ENCODE measurements at regions not wholly inside any gene's neighbourhood (a gene's known extent, or its start where the extent isn't known, plus 50 kb on each side); places are given as distances from the start of the nearest gene placed in this dataset.

DNA sequence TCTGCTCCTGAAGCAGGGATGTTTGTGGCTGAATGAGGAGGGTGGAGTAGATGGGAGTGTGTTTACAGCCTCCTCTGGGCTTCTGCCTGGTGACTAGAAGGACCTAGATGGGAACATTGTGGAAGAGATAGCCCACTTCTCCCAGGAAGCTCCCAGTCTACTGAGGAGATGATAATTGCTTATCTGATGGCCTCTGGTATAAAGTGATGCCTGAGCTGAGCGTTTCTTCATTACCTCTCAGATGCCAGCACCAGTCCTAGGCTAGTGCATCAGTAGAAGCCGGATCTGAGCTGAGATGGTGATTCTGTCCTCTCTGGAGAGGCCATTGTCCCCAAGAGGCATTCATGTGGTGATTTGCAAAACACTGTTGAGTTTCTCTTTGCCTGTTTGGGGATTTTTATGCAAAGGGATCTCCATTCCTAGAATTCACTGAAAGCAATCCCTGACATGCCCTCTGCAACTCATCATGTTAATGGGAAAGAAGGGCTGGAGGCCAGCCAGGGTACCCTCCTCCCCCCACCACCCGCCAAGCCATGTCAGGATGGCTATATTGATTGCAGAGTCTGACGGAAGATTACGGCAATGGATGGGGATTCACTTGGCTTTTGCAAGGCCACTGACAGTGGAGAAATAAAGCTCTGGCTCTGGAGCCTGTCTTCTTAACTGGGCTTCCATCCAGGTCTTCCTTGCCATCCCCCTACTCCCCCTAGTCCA lies 166.4 kb upstream of the ROPN1 start:
- TF ChIP-seq, protein P1, sequence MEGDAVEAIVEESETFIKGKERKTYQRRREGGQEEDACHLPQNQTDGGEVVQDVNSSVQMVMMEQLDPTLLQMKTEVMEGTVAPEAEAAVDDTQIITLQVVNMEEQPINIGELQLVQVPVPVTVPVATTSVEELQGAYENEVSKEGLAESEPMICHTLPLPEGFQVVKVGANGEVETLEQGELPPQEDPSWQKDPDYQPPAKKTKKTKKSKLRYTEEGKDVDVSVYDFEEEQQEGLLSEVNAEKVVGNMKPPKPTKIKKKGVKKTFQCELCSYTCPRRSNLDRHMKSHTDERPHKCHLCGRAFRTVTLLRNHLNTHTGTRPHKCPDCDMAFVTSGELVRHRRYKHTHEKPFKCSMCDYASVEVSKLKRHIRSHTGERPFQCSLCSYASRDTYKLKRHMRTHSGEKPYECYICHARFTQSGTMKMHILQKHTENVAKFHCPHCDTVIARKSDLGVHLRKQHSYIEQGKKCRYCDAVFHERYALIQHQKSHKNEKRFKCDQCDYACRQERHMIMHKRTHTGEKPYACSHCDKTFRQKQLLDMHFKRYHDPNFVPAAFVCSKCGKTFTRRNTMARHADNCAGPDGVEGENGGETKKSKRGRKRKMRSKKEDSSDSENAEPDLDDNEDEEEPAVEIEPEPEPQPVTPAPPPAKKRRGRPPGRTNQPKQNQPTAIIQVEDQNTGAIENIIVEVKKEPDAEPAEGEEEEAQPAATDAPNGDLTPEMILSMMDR (conservative IDR thresholded peaks at IDR 0.05; ENCODE audit: low read length), result no peak
- TF ChIP-seq EZH2phosphoT487 (IDR thresholded peaks at IDR 0.05; ENCODE audit: borderline replicate concordance), result no peak

Measured in Loucy (cell line).